Keratinocyte (primary cell): ENCODE measurements at regions not wholly inside any gene's neighbourhood (a gene's known extent, or its start where the extent isn't known, plus 50 kb on each side); places are given as distances from the start of the nearest gene placed in this dataset.

Experiments used
- DNase-seq: peaks from one replicate; pipeline ENCODE4 v3.0.0-alpha.2; 2011; ENCODE audit warnings: low read depth, missing footprints, low spot score
- FAIRE-seq: peaks from 2 replicates; lab custom pipeline; 2011; peaks lifted over from hg19 to GRCh38; lab: Jason Lieb, UNC
- H2AFZ ChIP-seq: 2 replicates; pipeline ENCODE4 v1.6.0; 2012; ENCODE audit warnings: low read length, control low read depth, inconsistent platforms; ENCODE audit not compliant: control insufficient read depth
- H3K27ac ChIP-seq: 2 replicates; pipeline ENCODE4 v1.5.1; 2011; ENCODE audit warnings: low read length; ENCODE audit not compliant: control insufficient read depth, insufficient read depth
- H3K27me3 ChIP-seq: 3 replicates; pipeline ENCODE4 v1.6.0; 2011; ENCODE audit warnings: low read length; ENCODE audit not compliant: control insufficient read depth, insufficient read depth; ENCODE audit errors: extremely low read depth
- H3K36me3 ChIP-seq, 2 experiments: 2 replicates in 1 of 2; 3 replicates in 1 of 2; pipeline ENCODE4 v1.5.1; 2011; ENCODE audit warnings: low read length in 2 of 2, mild to moderate bottlenecking in 1 of 2; ENCODE audit not compliant: control insufficient read depth in 2 of 2, insufficient read depth in 2 of 2; ENCODE audit errors: extremely low read depth in 1 of 2
- H3K4me1 ChIP-seq: 3 replicates; pipeline ENCODE4 v1.5.1; 2011; ENCODE audit warnings: low read length; ENCODE audit not compliant: control insufficient read depth, insufficient read depth; ENCODE audit errors: extremely low read depth
- H3K4me2 ChIP-seq: 3 replicates; pipeline ENCODE4 v1.6.0; 2011; ENCODE audit warnings: low read depth, low read length; ENCODE audit not compliant: control insufficient read depth, insufficient read depth; ENCODE audit errors: extremely low read depth
- H3K4me3 ChIP-seq, 3 experiments: fragments of 200-600 bp in 1 of 3; sonication (generic) in 1 of 3; 2 replicates in 2 of 3; 3 replicates in 1 of 3; pipeline ENCODE4 v1.5.1; 2011 to 2016; ENCODE audit warnings: low read length in 3 of 3, mild to moderate bottlenecking in 3 of 3, control low read depth in 2 of 3, inconsistent platforms in 1 of 3, low read depth in 1 of 3, mixed read lengths in 1 of 3, mixed run types in 1 of 3, moderate library complexity in 1 of 3; ENCODE audit not compliant: control insufficient read depth in 2 of 3, insufficient read depth in 2 of 3; ENCODE audit errors: extremely low read depth in 1 of 3
- H3K79me2 ChIP-seq: 2 replicates; pipeline ENCODE4 v1.6.0; 2012; ENCODE audit warnings: low read length; ENCODE audit not compliant: control insufficient read depth, insufficient read depth
- H3K9ac ChIP-seq: 3 replicates; pipeline ENCODE4 v1.6.0; 2011; ENCODE audit warnings: low read length; ENCODE audit not compliant: control insufficient read depth, insufficient read depth; ENCODE audit errors: extremely low read depth
- H3K9me1 ChIP-seq: 3 replicates; pipeline ENCODE4 v1.6.0; 2011; ENCODE audit warnings: low read length; ENCODE audit not compliant: control insufficient read depth, insufficient read depth; ENCODE audit errors: extremely low read depth
- H3K9me3 ChIP-seq: 2 replicates; pipeline ENCODE4 v1.5.1; 2012; ENCODE audit warnings: low read depth, low read length; ENCODE audit not compliant: control insufficient read depth
- H4K20me1 ChIP-seq: 3 replicates; pipeline ENCODE4 v1.6.0; 2011; ENCODE audit warnings: low read length; ENCODE audit not compliant: control insufficient read depth, insufficient read depth; ENCODE audit errors: extremely low read depth
- EZH2 ChIP-seq: IDR thresholded peaks from one replicate; pipeline ENCODE4 v1.6.1; 2012; ENCODE audit warnings: inconsistent platforms, mild to moderate bottlenecking, low read length, moderate library complexity
- dilution Hi-C: fragments of 300-500 bp; cut with MboI; formaldehyde crosslinking; loops from one replicate; pipeline ENCODE4 v1.7.0; 2020; ENCODE audit warnings: low sequenced_read_pairs; ENCODE audit not compliant: extremely low pct_ligation_motif_present
- TF ChIP-seq, protein P1 (sequence below), 3 experiments: IDR thresholded peaks in 1 of 3; conservative IDR thresholded peaks in 1 of 3; optimal IDR thresholded peaks in 1 of 3; 2 replicates in 2 of 3; 3 replicates in 1 of 3; pipeline versions ENCODE3 to v1.5.1; 2011; ENCODE audit warnings: low read length in 3 of 3, mild to moderate bottlenecking in 3 of 3, moderate library complexity in 2 of 3, control low read depth in 1 of 3, inconsistent platforms in 1 of 3; ENCODE audit not compliant: insufficient read depth in 2 of 3; ENCODE audit errors: extremely low read depth in 1 of 3

DNA sequence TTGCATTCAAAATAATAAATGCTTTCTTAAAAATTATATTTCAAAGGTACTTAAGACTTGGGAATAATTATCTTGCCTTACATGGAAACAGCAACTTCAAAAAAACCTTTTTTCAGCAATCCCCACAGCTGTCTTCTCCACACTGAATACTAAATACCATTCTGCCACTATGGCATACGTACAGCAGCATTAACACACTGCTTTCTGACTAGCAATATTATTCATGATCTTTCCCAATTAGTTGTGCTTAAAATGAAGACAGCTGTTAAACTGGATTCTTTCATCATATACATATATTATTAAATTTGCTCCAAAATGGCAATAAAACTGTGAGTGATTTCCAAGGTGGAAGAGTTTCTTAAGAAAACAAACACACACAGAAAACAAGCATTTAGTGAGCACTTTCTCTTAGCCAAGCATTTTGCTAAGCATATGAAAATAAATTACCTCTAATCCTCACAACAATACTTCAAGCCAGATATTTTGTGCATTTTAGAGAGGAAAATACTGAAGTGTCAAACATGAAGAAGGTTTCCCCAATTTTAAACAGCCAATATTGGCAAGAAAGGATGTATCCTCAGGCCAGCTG is 609.5 kb downstream of the SLITRK1 start:
- no peaks in the 10 kb centered on the region for H3K27me3 ChIP-seq
- H3K9me1 ChIP-seq: no peaks in the 10 kb centered on the region
- no peaks in the 10 kb centered on the region for H3K4me1 ChIP-seq
- H3K4me2 ChIP-seq: no peak overlapping the region
- no peak overlapping the region for H3K4me3 ChIP-seq
- H2AFZ ChIP-seq: no peak overlapping the region
- H3K27ac ChIP-seq: no peak overlapping the region
- no peaks in the 10 kb centered on the region for H3K9me3 ChIP-seq
- dilution Hi-C loops: no loop called here
- H4K20me1 ChIP-seq: no peaks in the 10 kb centered on the region
- no peak for TF ChIP-seq EZH2
- TF ChIP-seq, protein P1, sequence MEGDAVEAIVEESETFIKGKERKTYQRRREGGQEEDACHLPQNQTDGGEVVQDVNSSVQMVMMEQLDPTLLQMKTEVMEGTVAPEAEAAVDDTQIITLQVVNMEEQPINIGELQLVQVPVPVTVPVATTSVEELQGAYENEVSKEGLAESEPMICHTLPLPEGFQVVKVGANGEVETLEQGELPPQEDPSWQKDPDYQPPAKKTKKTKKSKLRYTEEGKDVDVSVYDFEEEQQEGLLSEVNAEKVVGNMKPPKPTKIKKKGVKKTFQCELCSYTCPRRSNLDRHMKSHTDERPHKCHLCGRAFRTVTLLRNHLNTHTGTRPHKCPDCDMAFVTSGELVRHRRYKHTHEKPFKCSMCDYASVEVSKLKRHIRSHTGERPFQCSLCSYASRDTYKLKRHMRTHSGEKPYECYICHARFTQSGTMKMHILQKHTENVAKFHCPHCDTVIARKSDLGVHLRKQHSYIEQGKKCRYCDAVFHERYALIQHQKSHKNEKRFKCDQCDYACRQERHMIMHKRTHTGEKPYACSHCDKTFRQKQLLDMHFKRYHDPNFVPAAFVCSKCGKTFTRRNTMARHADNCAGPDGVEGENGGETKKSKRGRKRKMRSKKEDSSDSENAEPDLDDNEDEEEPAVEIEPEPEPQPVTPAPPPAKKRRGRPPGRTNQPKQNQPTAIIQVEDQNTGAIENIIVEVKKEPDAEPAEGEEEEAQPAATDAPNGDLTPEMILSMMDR (optimal IDR thresholded peaks at IDR 0.05 in 1 of 3, IDR thresholded peaks at IDR 0.05 in 1 of 3, conservative IDR thresholded peaks at IDR 0.05 in 1 of 3; ENCODE audit: extremely low read depth in 1 of 3, insufficient read depth in 2 of 3, low read length in 3 of 3): no peak
- DNase-seq (no peak), FAIRE-seq (no peak)
- H3K36me3 ChIP-seq: no peaks in the 10 kb centered on the region
- no peak overlapping the region for H3K9ac ChIP-seq
- H3K79me2 ChIP-seq: no peaks in the 10 kb centered on the region

- H3K9me3 ChIP-seq: no peaks in the 10 kb centered on the region
- FAIRE-seq: no peak
- dilution Hi-C loops: no loop called here
- H3K9me1 ChIP-seq: no peaks in the 10 kb centered on the region
- no peaks in the 10 kb centered on the region for H3K79me2 ChIP-seq
- no peaks in the 10 kb centered on the region for H3K36me3 ChIP-seq
- no peak overlapping the region for H2AFZ ChIP-seq
- H3K27me3 ChIP-seq: no peaks in the 10 kb centered on the region
- H3K4me1 ChIP-seq: no peaks in the 10 kb centered on the region
- no peak overlapping the region for H3K27ac ChIP-seq
- H4K20me1 ChIP-seq: no peaks in the 10 kb centered on the region
- TF ChIP-seq, protein P1 (optimal IDR thresholded peaks at IDR 0.05 in 1 of 3, IDR thresholded peaks at IDR 0.05 in 1 of 3, conservative IDR thresholded peaks at IDR 0.05 in 1 of 3; ENCODE audit: extremely low read depth in 1 of 3, insufficient read depth in 2 of 3, low read length in 3 of 3): no peak
- TF ChIP-seq EZH2: no peak
- H3K4me3 ChIP-seq: no peak overlapping the region
- no peak overlapping the region for H3K4me2 ChIP-seq
- no peak overlapping the region for H3K9ac ChIP-seq
- no peak for DNase-seq
These were observed 610.2 kb downstream of the SLITRK1 start for GRCh38 chr13:83272076-83272475.
